GM10847 (cell line): ENCODE measurements at regions not wholly inside any gene's neighbourhood (a gene's known extent, or its start where the extent isn't known, plus 50 kb on each side); places are given as distances from the start of the nearest gene placed in this dataset.

Experiments used
- POLR2A ChIP-seq: IDR thresholded peaks from 2 replicates; pipeline ENCODE4 v1.6.1; 2011; ENCODE audit not compliant: insufficient read length; ENCODE audit errors: extremely low read depth

DNA sequence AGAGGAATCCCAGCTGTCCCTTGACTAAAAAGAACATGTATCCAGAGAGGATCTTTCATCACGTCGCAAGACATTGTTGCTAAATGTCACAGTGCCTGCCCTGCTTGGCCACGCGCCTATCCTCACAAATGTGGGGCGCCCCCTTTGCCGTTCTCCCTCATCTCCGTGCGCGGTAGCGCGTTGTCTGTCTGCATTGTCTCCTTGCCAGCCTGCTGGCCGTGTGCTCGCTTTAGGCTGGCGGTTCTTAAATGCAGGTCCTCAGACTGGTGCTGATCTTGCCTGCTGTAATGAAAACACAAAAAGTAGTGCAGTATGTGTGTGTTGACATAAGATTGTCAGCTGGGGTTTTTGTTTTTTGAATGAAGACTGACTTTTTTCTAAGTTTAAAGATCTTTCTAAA lies 198.2 kb upstream of the RGS6 start:
- TF ChIP-seq POLR2A, result no peak

- no peak for TF ChIP-seq POLR2A
Measured at GRCh38 chr14:71734885-71735284, 197.3 kb upstream of the RGS6 start.

DNA sequence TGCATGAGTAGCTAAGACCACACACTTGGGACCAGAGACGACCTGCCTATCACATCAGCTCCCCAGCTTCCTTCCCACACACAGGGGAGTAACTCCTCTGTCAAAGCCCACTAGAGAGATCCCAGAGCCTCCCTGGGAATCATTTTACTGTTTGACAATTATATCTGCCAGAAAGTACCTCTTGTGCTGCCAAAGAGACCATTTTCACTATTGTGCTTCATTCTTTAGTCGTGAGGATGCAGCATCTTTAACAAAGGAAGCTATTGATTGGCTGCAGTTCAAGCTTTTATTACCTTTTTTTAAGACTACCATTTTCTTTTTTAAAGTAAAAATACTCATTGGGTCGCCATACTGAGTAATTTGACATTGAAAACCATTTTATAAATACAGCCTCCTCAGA lies 194.5 kb upstream of the RGS6 start:
- no peak for TF ChIP-seq POLR2A

DNA sequence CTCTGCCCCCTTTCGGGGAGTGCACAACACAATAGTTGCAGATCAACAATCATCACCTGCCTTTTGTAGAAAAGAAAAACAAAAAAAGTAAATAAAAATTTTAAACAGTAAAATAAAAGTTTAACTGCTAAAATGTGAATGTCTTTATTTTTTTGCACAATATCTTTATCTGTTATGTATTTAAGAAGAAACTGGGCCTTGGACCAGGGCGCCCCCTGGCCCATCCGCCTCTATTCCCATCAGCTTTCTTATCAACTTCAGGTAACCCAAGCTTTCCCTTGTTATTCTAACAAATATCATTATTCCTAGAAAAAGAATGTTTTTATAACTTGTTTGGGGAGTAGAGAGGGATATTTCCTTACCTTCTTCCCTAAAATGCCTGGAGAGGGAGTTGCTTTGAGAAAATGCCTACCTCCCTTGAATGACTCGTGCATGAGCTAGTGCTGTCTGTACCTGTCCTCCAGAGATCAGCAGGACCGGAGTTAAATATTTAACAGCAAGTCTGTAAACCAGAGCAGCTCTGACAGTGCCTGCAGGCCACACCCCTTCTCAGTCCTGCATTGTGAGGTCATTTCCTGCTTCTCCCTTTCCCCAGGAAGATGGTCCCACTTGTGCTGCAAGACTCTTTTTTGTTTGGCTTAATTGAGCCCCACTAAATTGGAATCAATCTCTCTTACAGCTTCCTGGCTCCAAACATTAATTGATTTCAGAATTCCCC lies 192.8 kb upstream of the RGS6 start:
- no peak for TF ChIP-seq POLR2A

DNA sequence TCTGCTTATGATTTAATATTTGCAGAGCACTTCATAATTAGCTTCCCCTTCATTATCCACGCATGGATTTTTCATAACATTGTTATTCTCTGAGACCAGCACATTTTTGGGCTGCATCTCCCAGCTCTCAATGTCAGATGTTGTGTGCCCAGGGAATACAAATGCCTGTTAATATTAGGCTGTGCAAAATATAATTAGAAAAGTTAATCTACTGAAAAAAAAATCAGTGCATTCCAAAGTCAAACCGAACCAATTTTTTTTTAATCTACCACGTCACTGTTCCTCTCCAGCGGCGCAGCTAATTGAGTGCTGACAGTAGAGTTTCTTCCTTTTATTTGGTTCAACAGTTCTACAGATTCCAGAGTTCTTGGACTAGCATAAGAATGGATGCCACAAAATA lies 191.0 kb upstream of the RGS6 start:
- no peak for TF ChIP-seq POLR2A

DNA sequence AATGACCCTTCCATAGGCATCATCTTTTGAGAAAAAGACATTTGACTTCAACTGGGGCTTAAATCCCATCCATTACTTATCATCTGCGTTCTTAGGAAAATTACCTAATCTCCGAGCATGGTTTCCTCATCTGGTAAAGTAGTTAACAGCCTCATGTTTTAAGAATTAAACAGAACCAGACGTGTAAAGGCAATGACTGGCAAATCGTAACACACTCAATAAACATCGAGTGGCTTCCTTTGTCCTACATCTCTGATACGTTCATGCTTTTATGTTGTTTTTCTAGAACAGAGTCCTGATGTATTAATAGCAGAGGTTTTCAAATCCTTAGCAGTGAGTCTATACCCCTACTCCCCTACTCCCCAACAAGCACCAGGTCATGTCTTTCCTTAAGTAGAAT lies 189.7 kb upstream of the RGS6 start:
- no peak for TF ChIP-seq POLR2A

DNA sequence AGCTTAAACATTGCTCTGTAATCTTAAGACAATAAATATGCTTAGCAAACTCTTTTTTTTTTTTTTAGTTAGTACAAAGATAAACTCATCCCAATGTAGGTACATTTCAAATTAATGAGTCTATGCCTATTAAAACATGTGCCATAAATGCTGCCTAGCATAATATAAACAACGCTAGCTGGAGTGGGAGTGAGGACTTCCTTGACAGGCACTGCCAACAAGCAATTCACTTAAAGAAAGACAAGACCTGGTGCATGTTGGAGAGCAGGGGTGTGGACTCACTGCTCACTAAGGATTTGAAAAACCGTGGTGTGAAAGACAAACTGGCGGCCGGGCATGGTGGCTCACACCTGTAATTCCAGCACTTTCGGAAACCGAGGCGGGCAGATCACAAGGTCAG lies 187.2 kb upstream of the RGS6 start:
- TF ChIP-seq POLR2A, result no peak

DNA sequence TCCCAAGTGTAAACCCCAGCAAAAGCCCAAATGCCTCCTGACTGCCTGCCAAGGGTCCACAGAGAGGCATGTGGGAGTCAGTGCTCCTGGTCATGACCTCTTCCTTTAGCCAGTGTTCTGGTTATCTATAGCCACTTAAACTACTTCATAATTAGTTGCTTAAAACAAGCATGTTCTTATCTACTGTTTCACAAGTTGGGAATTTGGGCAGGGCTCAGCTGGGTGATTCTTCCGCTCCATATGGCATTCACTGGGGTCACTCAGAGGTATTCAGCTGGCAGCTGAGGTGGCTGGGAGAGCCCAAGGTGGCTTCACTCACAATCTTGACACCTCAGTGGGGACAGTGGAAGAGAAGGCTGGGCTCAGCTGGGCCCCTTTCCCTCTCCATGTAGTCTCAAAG lies 184.0 kb upstream of the RGS6 start:
- TF ChIP-seq POLR2A, result no peak

- no peak for TF ChIP-seq POLR2A
Measured at GRCh38 chr14:71749613-71750238, 182.5 kb upstream of the RGS6 start.

DNA sequence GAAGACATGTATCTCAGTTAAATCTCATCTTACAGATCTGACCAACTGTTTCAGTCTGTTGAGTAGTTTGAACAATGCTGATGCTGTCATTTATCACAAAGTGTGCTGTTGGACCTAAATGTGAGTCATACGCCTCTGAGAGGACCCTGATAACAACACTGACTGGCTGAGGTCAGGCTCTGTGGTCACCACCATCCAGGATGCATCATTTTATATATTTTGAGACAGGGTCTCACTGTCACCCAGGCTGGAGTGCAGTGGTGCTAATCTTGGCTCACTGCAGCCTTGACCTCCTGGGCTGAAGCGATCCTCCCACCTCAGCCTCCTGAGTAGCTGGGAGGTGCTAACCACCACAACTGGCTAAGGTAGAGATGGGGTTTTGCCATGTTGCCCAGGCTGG lies 181.0 kb upstream of the RGS6 start:
- no peak for TF ChIP-seq POLR2A

- TF ChIP-seq POLR2A, result no peak
Measured at GRCh38 chr14:71752111-71752738, 180.0 kb upstream of the RGS6 start.

- TF ChIP-seq POLR2A, result no peak
Measured at GRCh38 chr14:71753126-71753830, 179.0 kb upstream of the RGS6 start.

DNA sequence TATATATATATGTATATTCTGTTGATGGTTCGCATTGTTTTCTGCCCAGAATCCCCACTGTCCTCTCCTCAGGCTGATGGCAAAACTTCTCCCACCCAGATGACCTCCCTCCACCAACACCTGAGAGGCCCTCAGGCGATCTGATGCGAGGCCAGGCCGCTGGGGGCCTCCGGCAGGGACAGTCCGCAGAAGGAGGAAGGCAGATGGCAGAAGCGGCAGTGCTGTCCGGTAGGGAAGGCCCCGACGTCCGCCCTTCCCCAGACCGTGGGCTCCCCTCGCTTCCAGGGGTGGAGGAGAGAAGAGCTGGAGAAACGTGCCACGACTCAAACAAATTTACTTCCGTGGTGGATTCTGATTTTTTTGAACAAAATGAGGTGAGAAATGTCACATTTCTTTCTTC lies 178.3 kb upstream of the RGS6 start:
- TF ChIP-seq POLR2A, result no peak

GRCh38 chr14:71754422-71755095 lies 177.7 kb upstream of the RGS6 start:
- TF ChIP-seq POLR2A, result no peak

- no peak for TF ChIP-seq POLR2A
Measured at GRCh38 chr14:71758229-71758951, 173.8 kb upstream of the RGS6 start.

DNA sequence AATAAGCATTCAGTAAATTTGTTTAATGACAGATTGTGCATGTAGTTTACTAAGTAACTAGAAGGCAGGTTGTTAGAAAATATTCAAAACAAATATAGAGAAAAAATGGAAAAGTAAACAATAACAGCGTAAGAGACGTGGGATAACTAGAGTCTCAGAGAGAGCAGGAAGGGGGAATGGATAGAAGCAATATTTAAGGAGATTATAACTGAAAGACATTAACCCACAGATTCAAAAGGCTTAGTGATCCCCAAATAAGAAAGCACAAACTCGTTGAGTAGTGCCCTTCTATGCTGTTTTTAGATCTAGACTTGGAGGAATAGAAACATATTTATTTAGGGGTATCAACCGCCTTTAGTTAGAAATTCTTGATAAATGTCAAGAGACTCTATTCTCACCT lies 169.7 kb upstream of the RGS6 start:
- no peak for TF ChIP-seq POLR2A
